SK-N-SH treated with all-trans-retinoic acid at 6 μM for 48 hours (cell line): ENCODE measurements at regions not wholly inside any gene's neighbourhood (a gene's known extent, or its start where the extent isn't known, plus 50 kb on each side); places are given as distances from the start of the nearest gene placed in this dataset.
"Not testable (repeated sequence)": the region's sequence is repeated elsewhere in the genome, so short reads cannot be mapped to it uniquely, and the experiment has no call there.

Source experiments
- BACH2 ChIP-seq: fragments of 250-450 bp; sonication (Bioruptor Pico); IDR thresholded peaks from 2 replicates; pipeline ENCODE4 v1.9.0; 2021; ENCODE audit warnings: mild to moderate bottlenecking, borderline replicate concordance
- CREB5 ChIP-seq: fragments of 250-450 bp; sonication (Bioruptor Pico); IDR thresholded peaks from 2 replicates; pipeline ENCODE4 v1.5.1; 2020; ENCODE audit warnings: low read depth, mild to moderate bottlenecking, moderate library complexity
- ESRRG ChIP-seq: fragments of 250-450 bp; sonication (Bioruptor Pico); IDR thresholded peaks from 2 replicates; pipeline ENCODE4 v1.6.1; 2021; ENCODE audit warnings: mild to moderate bottlenecking
- ISL1 ChIP-seq: fragments of 250-450 bp; sonication (Bioruptor Pico); IDR thresholded peaks from 2 replicates; pipeline ENCODE4 v2.1.2; 2022; ENCODE audit warnings: mild to moderate bottlenecking, moderate library complexity
- PATZ1 ChIP-seq: fragments of 250-450 bp; sonication (Bioruptor Pico); IDR thresholded peaks from 2 replicates; pipeline ENCODE4 v1.8.0; 2020; ENCODE audit warnings: mild to moderate bottlenecking, moderate library complexity, borderline replicate concordance
- POU6F1 ChIP-seq: fragments of 250-450 bp; sonication (Bioruptor Pico); IDR thresholded peaks from 2 replicates; pipeline ENCODE4 v1.8.0; 2021; ENCODE audit warnings: low read depth, mild to moderate bottlenecking, moderate library complexity, borderline replicate concordance
- RARB ChIP-seq: fragments of 250-450 bp; sonication (Bioruptor Pico); IDR thresholded peaks from 2 replicates; pipeline ENCODE4 v1.8.0; 2021; ENCODE audit warnings: mild to moderate bottlenecking, moderate library complexity
- ZC3H10 ChIP-seq: fragments of 250-450 bp; sonication (Bioruptor Pico); IDR thresholded peaks from 2 replicates; pipeline ENCODE4 v1.5.1; 2021; ENCODE audit warnings: mild to moderate bottlenecking, moderate library complexity
- ZFP3 ChIP-seq: fragments of 250-450 bp; sonication (Bioruptor Pico); IDR thresholded peaks from 2 replicates; pipeline ENCODE4 v1.5.0; 2020; ENCODE audit warnings: mild to moderate bottlenecking, moderate library complexity
- ZNF70 ChIP-seq: fragments of 450-650 bp; formaldehyde crosslinking; IDR thresholded peaks from 2 replicates; pipeline ENCODE4 v1.5.0; 2020; ENCODE audit warnings: mild to moderate bottlenecking, moderate library complexity

GRCh38 chr9:67550044-67550443 is 308.7 kb upstream of the ANKRD20A1 start:
- not testable (repeated sequence) for TF ChIP-seq ZFP3 (CRISPR knock-in tag); RARB; PATZ1; BACH2 (CRISPR knock-in tag); POU6F1 (CRISPR knock-in tag); ESRRG (CRISPR knock-in tag); ZC3H10; ISL1 (CRISPR knock-in tag); CREB5 (CRISPR knock-in tag); ZNF70 (CRISPR knock-in tag)
